ENCODE measurements at regions not wholly inside any gene's neighbourhood (a gene's known extent, or its start where the extent isn't known, plus 50 kb on each side); places are given as distances from the start of the nearest gene placed in this dataset.

DNA sequence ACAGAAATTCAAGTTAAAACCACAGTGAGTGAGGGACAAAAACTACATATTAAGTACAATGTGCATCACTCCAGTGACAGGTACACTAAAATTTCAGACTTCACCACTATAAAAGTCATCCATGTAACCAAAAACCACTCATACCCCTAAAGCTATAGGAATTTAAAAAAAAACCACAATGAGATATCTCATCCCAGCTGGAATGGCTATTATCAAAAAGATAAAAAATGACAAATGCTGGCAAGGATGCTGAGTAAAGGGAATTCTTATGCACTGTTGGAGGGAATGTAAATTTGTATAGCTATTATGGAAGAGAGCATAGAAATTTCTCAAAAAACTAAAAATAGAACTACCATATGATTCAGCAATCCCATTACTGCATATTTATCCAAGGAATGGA is 171.1 kb downstream of the HHIP start:
- TF ChIP-seq, protein P1, sequence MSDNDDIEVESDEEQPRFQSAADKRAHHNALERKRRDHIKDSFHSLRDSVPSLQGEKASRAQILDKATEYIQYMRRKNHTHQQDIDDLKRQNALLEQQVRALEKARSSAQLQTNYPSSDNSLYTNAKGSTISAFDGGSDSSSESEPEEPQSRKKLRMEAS (IDR thresholded peaks at IDR 0.05; ENCODE audit: insufficient read depth, insufficient read length), result no peak
- TF ChIP-seq, protein P2, sequence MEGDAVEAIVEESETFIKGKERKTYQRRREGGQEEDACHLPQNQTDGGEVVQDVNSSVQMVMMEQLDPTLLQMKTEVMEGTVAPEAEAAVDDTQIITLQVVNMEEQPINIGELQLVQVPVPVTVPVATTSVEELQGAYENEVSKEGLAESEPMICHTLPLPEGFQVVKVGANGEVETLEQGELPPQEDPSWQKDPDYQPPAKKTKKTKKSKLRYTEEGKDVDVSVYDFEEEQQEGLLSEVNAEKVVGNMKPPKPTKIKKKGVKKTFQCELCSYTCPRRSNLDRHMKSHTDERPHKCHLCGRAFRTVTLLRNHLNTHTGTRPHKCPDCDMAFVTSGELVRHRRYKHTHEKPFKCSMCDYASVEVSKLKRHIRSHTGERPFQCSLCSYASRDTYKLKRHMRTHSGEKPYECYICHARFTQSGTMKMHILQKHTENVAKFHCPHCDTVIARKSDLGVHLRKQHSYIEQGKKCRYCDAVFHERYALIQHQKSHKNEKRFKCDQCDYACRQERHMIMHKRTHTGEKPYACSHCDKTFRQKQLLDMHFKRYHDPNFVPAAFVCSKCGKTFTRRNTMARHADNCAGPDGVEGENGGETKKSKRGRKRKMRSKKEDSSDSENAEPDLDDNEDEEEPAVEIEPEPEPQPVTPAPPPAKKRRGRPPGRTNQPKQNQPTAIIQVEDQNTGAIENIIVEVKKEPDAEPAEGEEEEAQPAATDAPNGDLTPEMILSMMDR (IDR thresholded peaks at IDR 0.05; ENCODE audit: extremely low read depth in 1 of 2, insufficient read depth in 1 of 2, low read depth in 1 of 2, low read length in 2 of 2), result no peak
- TF ChIP-seq FOS (IDR thresholded peaks at IDR 0.05; ENCODE audit: borderline replicate concordance, insufficient read depth, low read length) (no peak), POLR2A (IDR thresholded peaks at IDR 0.05; ENCODE audit: low read depth, low read length) (no peak)
